MM.1S (cell line): ENCODE measurements at regions not wholly inside any gene's neighbourhood (a gene's known extent, or its start where the extent isn't known, plus 50 kb on each side); places are given as distances from the start of the nearest gene placed in this dataset.

Experiments
- DNase-seq: peaks from one replicate; pipeline ENCODE4 v3.0.0-alpha.2; 2015
- H2AFZ ChIP-seq: fragments of 300-600 bp; sonication (generic); 2 replicates; pipeline ENCODE4 v1.6.0; 2016; ENCODE audit warnings: antibody characterized with exemption, low read length
- H3F3A ChIP-seq: fragments of 300-600 bp; sonication (generic); 2 replicates; pipeline ENCODE4 v1.6.1; 2016; ENCODE audit warnings: mild to moderate bottlenecking, antibody characterized with exemption, low read length, moderate library complexity, mixed read lengths; ENCODE audit not compliant: insufficient read depth
- H3K27ac ChIP-seq: fragments of 300-600 bp; sonication (generic); 2 replicates; pipeline ENCODE4 v1.5.1; 2016; ENCODE audit warnings: mild to moderate bottlenecking, low read length
- H3K27me3 ChIP-seq: fragments of 300-600 bp; sonication (generic); replicated peaks from 2 replicates; pipeline ENCODE4 v1.6.0; 2016; ENCODE audit warnings: low read length; ENCODE audit not compliant: insufficient read depth
- H3K36me3 ChIP-seq: fragments of 300-600 bp; sonication (generic); replicated peaks from 2 replicates; pipeline ENCODE4 v1.6.1; 2016; ENCODE audit warnings: mild to moderate bottlenecking, low read length, mixed read lengths; ENCODE audit not compliant: insufficient read depth
- H3K4me1 ChIP-seq: fragments of 300-600 bp; sonication (generic); 2 replicates; pipeline ENCODE4 v1.6.1; 2016; ENCODE audit warnings: low read length, mixed read lengths
- H3K4me2 ChIP-seq: fragments of 300-600 bp; sonication (generic); 2 replicates; pipeline ENCODE4 v1.6.0; 2016; ENCODE audit warnings: low read depth, low read length
- H3K4me3 ChIP-seq: fragments of 300-600 bp; sonication (generic); 2 replicates; pipeline ENCODE4 v1.5.1; 2016; ENCODE audit warnings: low read length, mixed read lengths
- H3K79me2 ChIP-seq: fragments of 300-600 bp; sonication (generic); 2 replicates; pipeline ENCODE4 v1.6.1; 2016; ENCODE audit warnings: mixed run types, low read length, mixed read lengths
- H3K9ac ChIP-seq: fragments of 300-600 bp; sonication (generic); 2 replicates; pipeline ENCODE4 v1.6.1; 2016; ENCODE audit warnings: low read length, mixed read lengths
- H3K9me2 ChIP-seq: fragments of 300-600 bp; sonication (generic); replicated peaks from 2 replicates; pipeline ENCODE4 v1.6.1; 2016; ENCODE audit warnings: mild to moderate bottlenecking, low read length, mixed read lengths; ENCODE audit not compliant: insufficient read depth
- H3K9me3 ChIP-seq: fragments of 300-600 bp; sonication (generic); replicated peaks from 2 replicates; pipeline ENCODE4 v1.6.1; 2016; ENCODE audit warnings: mild to moderate bottlenecking, low read length, mixed read lengths; ENCODE audit not compliant: insufficient read depth
- H4K20me1 ChIP-seq: fragments of 300-600 bp; sonication (generic); 2 replicates; pipeline ENCODE4 v1.6.1; 2016; ENCODE audit warnings: mild to moderate bottlenecking, low read length, moderate library complexity, mixed read lengths; ENCODE audit not compliant: insufficient read depth
- CTCF ChIP-seq: fragments of 300-600 bp; sonication (generic); IDR thresholded peaks from 2 replicates; pipeline ENCODE4 v1.5.1; 2016; ENCODE audit warnings: antibody characterized with exemption, low read length, mixed read lengths
- EZH2 ChIP-seq: fragments of 300-600 bp; sonication (generic); optimal IDR thresholded peaks from 2 replicates; pipeline ENCODE3; 2017; ENCODE audit warnings: low read depth, mild to moderate bottlenecking, antibody characterized with exemption, low read length, mixed read lengths
- EZH2phosphoT487 ChIP-seq: fragments of 300-600 bp; sonication (generic); IDR thresholded peaks from 2 replicates; pipeline ENCODE4 v1.6.1; 2018; ENCODE audit warnings: antibody characterized with exemption, low read length

GRCh38 chr11:81975261-81975900 is 758.3 kb downstream of the FAM181B start:
- no peaks in the 10 kb centered on the region for H3F3A ChIP-seq
- H3K9me2 ChIP-seq, result no peaks in the 10 kb centered on the region
- no peak overlapping the region for H3K4me2 ChIP-seq
- TF ChIP-seq EZH2phosphoT487, result no peak
- TF ChIP-seq CTCF, result no peak
- no peaks in the 10 kb centered on the region for H3K4me1 ChIP-seq
- no peak overlapping the region for H3K27ac ChIP-seq
- H3K9me3 ChIP-seq, result no peaks in the 10 kb centered on the region
- DNase-seq, result no peak
- no peak overlapping the region for H3K4me3 ChIP-seq
- no peaks in the 10 kb centered on the region for H3K27me3 ChIP-seq
- no peaks in the 10 kb centered on the region for H3K79me2 ChIP-seq
- H3K9ac ChIP-seq, result no peak overlapping the region
- no peak overlapping the region for H2AFZ ChIP-seq
- no peaks in the 10 kb centered on the region for H4K20me1 ChIP-seq
- H3K36me3 ChIP-seq, result no peaks in the 10 kb centered on the region

- Histone ChIP-seq H3K36me3 (no peaks in the 10 kb centered on the region), H2AFZ (no peak overlapping the region), H3K27me3 (no peaks in the 10 kb centered on the region), H3K4me3 (no peak overlapping the region), H3K4me1 (no peaks in the 10 kb centered on the region), H3K9me2 (no peaks in the 10 kb centered on the region), H3K9ac (no peak overlapping the region), H3F3A (no peaks in the 10 kb centered on the region), H3K27ac (no peak overlapping the region), H3K9me3 (no peaks in the 10 kb centered on the region), H3K79me2 (no peaks in the 10 kb centered on the region), H4K20me1 (no peaks in the 10 kb centered on the region), H3K4me2 (no peak overlapping the region)
- no peak for TF ChIP-seq EZH2phosphoT487
- TF ChIP-seq EZH2, result no peak
- TF ChIP-seq CTCF, result no peak
- no peak for DNase-seq
These were observed 762.8 kb downstream of the FAM181B start for GRCh38 chr11:81970886-81971285.

GRCh38 chr11:81967242-81967641 is 766.4 kb downstream of the FAM181B start:
- no peak overlapping the region for H3K27ac ChIP-seq
- no peaks in the 10 kb centered on the region for H3F3A ChIP-seq
- H3K27me3 ChIP-seq, result no peaks in the 10 kb centered on the region
- H4K20me1 ChIP-seq, result no peaks in the 10 kb centered on the region
- H2AFZ ChIP-seq, result no peak overlapping the region
- H3K9me3 ChIP-seq, result no peaks in the 10 kb centered on the region
- no peaks in the 10 kb centered on the region for H3K9me2 ChIP-seq
- no peaks in the 10 kb centered on the region for H3K36me3 ChIP-seq
- no peak for DNase-seq
- H3K4me2 ChIP-seq, result no peak overlapping the region
- H3K4me1 ChIP-seq, result no peaks in the 10 kb centered on the region
- H3K9ac ChIP-seq, result no peak overlapping the region
- no peaks in the 10 kb centered on the region for H3K79me2 ChIP-seq
- no peak overlapping the region for H3K4me3 ChIP-seq
- TF ChIP-seq CTCF, result no peak
- TF ChIP-seq EZH2phosphoT487, result no peak
- TF ChIP-seq EZH2, result no peak
